ENCODE measurements at regions not wholly inside any gene's neighbourhood (a gene's known extent, or its start where the extent isn't known, plus 50 kb on each side); places are given as distances from the start of the nearest gene placed in this dataset.

DNA sequence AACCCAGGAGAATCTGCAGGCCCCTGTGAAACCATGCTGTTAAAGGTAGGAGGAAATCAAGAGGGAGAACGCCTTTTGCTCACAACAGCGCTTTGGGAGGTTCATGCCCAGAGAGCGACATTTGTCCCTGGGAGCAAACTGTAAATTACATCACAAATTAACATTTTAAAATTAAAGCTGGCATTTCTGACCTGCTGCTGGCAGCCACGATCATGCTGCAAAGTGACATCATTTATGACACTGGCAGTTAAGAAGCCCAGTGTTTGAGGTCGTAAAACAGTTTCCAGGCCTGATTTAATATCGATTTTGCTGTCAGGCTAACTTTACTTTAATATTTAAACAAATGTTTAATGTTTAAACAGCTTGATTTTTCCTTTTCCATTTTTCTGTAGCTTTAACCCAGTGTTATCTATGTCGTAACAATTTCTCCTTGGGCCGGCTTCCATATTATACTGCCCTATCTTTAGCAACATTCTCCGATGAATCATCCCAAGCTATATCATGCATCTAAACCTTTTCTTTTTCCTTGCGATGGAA is 86.5 kb upstream of the NPVF start:
- no peak for DNase-seq (ENCODE audit: low read depth, low spot score)

DNA sequence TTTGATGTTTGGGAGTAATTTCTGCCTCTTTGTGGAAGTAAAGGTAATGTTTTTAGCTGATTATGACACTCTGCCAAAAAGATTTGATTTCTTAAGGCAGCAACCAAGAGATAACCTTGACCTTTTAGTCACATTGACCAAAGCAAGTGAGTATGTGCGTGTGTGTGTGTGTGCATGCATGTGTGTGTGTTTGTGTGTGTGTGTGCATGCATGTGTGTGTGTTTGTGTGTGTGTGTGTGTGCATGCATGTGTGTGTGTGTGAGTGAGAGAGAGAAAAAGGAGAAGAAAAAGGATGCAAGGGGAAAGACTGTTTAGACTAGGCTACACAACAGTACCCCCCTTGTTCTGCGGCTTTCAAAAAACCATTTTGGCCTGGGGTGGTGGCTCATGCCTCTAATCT is 88.1 kb upstream of the NPVF start:
- no peak for DNase-seq (ENCODE audit: low read depth, low spot score)

DNA sequence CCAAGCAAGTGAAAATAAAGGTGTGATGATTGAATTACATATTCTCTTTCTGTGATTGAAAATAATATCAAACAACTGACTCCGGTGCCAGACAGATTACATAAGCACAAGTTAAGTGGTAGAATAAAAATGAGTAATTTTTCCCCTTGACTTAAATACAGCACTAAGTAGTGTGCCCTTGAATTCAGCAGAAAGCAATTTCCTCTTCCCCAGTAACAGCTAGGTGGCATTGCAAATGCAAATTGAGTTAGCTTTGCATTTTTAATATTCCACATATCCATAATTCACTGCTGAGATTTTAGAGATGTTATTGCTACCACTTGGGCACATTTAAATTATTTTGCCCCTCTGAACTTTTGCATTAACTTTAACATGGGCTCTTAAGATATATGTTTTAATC is 89.8 kb upstream of the NPVF start:
- no peak for DNase-seq (ENCODE audit: low read depth, low spot score)

DNA sequence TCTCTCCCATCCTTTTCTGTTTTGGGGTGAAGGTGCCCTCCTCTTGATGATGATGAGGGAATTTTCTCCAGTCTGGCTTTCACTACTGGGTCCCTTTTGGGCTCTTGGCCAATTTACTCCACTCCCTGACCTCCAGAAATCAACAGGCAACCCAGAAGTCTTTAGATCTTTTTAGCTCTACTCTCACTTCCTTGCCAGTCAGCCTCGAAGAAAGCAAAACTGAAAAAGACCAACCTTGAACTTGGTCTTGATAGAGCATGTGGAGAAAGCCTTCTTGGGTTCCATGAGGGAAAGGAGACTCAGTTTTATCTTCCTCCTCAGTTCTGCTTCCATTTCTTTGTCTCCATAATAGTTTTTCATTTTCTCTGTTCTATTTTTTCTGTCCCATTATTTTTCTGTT is 91.4 kb upstream of the NPVF start:
- no peak for DNase-seq (ENCODE audit: low read depth, low spot score)

DNA sequence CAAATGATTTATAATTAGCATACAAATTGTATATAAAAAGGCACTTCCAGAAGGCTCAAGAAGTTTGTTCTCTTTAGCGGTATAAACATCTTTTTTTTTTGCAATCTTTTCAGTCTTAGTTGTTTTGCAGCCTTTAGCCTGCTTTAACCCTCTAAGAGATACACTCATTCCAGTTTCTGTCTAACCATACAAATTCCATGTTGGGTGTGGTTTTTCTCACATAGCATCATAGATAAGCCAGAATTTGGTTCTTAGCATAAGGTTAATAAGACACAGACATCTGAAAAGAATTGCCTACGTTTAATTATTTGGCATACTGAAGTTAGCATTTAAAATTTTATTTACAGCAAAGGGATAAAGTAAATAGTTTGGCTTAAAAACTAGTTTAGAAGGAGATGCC is 92.5 kb upstream of the NPVF start:
- no peak for DNase-seq (ENCODE audit: low read depth, low spot score)

DNA sequence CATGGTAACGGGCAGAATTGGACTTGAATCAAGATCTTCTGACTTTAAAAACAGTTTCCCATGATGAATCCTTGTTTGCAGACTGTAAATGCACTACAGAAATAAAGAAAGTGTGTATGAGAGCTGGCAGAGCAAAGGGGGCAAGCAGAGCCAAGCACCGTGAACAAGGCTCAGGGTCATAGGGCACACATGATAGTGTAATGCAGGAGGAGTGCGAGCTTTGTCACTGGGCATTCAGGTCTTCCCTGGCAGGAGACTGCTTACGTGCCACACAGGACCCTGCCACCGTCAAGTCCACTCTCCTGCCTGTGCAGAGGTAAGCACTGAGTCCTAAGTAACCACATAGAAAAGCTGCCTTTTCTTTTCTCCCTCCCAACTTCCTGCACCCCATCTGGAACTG is 93.1 kb upstream of the NPVF start:
- no peak for DNase-seq (ENCODE audit: low read depth, low spot score)

DNA sequence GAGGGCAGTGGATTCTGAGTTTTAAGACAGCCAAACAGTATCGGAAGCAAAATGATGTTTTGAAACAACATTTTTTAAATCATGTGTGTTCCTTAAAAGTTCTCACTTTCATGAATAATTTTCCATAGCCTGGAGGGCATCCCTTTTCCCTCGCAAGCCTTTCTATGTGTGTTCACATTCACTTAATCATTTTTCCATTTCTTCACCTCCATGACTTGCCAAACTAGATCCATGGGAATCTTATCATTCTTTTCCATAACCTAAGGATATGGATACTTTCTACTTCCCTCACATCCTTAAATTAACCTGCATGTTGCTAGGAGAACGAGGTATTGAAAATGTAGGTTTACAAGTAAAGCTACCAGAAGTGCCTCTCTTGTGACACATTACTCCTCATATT is 94.2 kb upstream of the NPVF start:
- no peak for DNase-seq (ENCODE audit: low read depth, low spot score)

DNA sequence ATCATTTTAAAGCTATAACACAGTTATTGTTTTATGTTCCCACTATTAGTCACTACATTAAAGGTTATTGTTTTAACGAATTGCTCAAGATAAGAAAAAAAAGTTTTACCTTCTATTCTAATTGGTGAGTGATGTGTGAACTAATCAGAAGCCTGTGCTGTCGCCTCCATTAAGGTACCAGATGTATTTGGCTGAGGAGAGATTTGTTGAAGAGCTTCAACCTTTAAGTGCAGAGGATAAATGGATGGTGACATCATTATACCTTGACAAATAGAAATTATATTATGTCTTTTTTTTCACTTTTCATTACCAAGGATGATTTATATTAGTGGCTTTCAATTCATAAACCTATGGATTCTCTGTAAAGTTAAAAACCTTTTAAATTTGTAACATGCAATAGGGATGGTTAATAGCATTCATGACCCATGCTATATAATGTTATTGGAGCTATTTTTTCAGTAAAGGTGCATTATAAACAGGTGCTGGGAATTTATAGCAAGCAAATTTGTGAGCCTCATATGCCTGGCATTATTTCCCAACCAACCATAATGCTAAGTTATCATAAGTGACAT is 97.0 kb upstream of the NPVF start:
- no peak for DNase-seq (ENCODE audit: low read depth, low spot score)

DNA sequence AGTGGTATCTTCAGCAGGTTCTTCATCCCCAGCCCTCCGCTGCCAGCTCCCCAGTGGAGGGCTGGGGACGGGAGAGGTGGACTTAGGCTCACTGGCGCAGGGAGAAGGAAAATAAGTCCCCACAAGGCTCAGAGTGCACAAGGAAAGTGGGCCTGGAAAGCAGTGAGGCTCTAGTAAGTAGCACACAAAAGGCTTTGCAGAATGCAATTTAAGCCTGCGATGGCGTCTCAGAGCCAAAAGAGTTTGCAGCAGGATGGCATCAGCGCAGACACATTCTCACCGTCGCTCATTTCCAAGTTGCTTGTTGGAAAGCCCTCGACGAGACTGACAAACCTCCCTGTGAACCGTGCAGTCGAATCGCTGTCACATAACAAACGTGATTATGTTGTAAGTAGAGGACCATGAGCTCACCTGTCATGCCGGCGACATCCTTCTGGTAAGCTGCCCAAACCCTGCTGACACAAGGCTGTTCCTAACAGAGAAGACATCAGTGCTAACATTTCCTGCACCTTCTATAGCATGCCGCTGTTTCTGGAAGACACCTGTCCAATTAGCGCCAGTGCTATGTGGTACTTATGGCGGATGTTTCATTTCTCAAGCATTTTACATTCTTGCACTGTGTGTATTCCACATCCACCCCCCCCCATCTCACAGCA is 98.3 kb upstream of the NPVF start:
- no peak for DNase-seq (ENCODE audit: low read depth, low spot score)

DNA sequence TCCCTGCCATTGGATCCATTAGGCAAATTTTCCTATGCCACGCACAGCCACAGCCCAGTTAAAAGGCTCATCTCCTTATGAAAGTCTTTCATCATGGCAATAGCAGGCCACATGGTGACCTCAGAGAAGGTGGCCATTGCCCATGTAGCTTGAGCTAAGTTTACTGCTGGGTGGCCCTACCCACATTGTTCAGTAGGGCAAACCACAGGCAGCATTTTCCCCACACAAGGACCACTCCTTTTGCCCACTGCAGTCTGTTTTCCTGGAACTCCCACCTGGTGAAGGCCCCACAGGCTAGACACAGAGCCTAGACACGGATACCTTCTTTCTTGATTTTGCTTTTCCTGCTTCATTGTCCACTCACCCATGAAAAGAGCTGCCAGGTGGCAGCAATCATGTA is 101.5 kb upstream of the NPVF start:
- no peak for DNase-seq (ENCODE audit: low read depth, low spot score)

DNA sequence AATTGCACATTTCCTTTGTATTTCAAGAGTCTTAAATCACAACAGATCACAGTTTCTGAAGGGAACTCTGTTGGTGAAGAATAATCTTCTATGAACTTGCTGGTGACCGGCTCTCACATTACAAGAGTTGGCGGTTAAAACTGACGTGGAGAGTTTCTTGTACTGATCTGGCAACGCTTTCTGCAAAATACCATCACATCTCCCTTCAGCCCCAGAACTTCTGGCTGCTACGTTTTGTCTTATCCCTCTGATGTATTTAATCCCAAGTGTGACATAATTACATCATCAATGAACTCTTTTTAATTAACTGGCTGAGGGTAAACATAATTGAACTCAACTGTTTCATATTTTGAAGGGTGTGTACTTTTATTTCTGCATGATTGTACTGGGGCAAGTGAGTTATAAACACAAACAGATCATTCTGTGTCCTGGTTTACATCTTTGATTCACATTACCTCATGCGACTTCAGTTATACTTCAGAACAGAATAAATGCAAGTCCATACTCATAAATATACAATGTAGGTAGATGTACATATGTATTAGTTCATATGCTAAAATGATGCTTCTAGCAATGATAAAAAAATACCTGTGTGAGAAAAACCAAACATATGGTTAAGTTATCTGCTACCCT is 105.1 kb upstream of the NPVF start:
- DNase-seq (ENCODE audit: low read depth, low spot score), result no peak

DNA sequence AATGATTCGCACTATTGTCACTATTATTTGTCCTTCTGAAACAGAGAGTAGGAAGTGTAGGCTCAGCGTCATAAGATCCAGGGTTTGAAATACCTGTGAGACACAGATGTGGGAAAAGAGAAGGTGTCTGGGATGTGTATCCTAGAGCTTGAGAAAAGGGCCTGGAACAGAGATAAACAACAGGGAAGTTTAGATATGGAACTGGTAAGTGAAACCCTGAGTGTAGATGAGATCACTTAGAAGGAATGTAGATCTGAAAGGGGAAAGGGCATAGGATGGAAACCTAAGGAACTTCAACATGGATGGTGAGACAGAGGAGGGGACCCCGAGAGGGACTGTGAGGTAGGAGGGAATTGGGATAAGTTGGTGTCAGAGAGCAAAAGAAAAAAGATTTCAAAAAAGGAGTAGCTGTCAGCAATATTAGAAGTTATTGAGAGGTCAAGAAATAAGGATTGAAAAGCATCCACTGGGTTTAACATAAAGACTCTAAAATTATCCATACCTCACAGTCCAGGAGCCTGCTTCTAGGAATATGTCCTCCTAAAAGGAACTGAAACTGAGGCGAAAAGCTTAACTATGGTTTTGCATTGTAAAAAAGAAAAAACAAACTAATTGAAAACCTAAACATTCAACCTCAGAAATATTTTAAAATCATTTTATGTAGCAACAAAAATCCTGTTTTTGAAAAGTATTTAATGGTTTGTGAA is 119.2 kb upstream of the NPVF start:
- no peak for DNase-seq (ENCODE audit: low read depth, low spot score)

DNA sequence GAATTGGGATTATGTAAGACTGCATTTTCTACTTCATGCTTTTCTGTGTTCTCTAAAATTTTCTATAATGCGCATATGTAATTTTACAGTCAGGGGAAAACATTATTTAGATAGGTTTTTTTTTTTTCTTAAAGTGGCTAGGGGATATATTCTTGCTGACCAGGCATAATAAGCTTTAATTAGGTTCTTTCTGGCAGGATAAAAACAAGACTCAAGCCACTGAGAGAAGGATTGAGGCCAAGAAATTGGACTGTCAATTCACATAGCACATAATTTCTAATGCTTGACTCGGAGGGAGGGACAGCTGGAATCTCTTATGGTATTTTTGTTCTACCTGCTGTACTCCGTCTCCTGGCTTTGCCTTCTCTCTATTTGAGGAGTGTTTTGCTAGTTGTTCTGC is 119.8 kb upstream of the NPVF start:
- no peak for DNase-seq (ENCODE audit: low read depth, low spot score)

DNA sequence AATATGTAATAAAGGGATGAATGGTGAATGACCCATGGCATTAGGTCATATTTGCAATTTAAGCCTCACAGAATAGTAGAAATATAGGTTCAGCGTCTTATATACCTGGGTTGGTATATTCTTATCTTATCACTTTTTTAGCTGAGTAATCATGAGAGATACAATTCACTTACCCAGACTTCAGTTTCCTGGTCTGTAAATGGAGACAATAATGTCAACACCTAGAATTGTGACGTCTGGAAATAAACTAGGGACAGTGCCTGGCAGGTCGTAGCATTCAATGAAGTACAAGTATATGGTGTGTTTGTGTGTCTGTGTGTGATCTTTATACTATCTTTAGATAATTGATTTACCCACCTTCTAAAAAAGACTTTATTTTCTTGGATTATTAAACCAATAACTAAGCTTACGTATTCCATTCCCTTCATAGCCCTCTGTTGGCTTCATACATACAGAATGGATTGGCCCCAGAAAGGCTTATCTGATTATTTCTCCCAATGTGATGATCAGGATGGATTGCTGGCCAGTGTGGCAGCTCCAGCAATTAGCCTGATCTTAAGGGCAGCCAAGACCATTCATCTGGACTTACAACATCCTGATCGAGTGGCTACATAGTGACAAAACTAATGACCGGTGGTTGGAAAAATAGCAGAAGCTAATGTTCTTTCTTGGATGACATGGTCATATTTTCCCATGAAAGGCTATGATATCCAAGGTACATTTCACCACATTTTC is 121.2 kb upstream of the NPVF start:
- no peak for DNase-seq (ENCODE audit: low read depth, low spot score)

DNA sequence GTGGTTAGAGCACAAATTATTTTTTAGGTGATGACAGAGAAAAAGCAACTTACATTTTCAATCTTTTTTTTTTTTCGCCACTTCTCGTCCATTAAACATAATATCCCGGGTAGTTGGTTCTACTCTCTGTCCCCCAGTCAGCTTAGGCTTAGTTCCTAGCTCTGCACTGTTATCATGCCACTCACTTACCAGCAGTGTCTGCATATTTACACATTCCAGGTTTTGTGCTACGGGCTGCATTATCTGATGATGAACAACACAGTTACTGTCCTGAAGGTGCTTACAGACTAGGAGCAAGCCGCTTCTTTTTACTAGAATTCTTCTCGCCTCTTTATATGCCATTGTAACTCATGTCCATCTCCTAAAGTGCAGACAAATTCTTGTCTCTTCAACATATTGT is 121.8 kb upstream of the NPVF start:
- no peak for DNase-seq (ENCODE audit: low read depth, low spot score)

DNA sequence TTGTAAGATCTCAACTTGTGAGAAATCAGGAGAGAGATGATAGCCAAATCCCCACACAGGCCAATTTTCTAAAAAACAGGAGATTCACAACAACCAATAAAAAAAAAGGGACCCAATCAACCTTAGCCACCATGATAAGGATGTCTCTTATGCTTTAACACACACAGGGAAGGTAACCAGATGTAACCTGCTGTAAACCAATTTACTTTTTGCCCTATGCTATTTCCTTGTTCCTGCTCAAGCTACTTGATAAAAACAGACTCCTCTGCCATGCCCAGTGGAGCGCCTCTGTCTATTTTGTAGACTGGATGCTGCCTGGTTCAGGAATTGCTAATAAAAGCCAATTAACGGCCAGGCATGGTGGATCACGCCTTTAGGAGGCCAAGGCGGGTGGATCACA is 123.5 kb upstream of the NPVF start:
- DNase-seq (ENCODE audit: low read depth, low spot score), result no peak

DNA sequence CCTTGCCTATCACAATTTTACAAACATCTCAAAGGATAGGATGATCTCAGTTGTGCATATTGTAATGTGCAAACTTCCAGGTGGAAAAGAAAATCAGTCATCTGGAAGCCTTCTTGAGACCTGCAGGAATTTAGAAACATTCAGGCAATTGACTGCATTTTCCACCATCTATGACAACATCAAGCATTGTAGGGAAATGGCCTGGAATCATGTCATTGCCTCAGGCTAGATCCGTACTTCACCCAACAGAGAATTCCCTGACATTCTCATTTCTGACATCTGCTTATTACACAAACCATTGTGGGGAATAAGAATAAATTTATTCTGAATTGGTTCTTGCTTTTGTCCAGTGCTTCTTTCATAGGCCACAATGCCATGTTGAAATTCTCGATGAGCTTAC is 124.9 kb upstream of the NPVF start:
- no peak for DNase-seq (ENCODE audit: low read depth, low spot score)

DNA sequence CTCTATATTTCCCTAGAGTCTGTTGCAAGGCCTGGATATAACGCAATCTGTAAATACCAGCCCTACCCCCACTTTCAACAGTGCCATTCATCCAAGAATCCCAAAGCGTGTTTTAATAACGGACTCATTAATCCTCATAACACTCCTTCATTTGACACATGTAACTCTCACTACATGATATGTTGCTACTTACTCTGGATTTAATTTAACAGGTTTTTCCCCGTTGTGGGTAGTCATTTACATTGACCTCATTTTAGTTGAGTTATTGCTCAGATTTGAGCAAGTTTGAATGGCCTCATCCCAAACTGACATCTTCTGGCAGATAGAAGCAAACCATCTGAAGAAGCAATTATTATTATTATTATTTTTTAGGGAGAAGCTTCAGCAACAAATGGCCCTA is 125.4 kb upstream of the NPVF start:
- DNase-seq (ENCODE audit: low read depth, low spot score), result no peak

DNA sequence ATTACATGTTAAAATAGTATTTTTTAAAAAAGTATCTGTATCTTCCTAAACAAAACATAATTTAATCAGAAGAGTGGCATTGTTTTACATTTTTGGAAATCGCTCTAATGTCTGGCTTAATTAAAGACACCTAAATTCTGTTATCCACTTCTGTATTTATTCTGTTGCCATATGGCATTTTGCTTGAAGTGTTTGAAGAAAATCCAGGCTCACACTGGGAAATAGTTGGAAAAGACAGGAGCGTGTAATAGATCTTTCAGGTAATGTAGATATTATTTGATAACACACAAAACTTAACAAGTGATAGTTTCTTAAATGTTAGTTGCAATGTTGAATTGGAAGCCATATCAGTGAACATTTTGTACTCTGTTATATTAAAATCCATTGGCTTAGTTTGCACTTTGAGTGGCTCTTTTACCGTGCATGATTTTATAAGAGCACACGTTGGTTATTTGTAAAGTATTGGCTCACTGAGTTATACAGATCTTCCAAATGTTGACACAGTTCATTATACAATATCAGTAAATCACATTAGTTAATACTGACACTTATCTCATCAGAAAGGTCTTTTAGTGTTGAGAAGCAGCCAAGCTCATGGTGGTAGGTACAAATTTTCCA is 128.4 kb upstream of the NPVF start:
- no peak for DNase-seq (ENCODE audit: low read depth, low spot score)

DNA sequence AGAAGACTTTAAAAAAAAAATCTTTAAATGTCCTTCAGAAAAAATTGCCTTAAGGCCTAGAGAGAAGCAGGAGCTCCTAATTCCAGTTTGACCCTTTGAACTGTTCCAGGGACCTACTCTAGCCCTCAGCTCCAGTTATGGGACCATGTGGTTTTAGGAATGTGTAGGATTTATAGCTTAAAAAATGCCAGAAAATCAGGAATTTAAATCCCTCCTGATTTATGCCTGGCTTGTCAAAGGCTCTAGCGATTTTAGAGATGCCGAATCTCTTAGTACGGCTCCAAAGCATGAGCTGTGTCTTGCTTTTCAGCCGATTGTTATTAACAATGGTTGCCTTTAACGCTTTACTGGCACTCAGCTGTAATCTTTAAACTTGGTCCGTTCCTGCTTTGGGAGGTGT is 130.6 kb upstream of the NPVF start:
- no peak for DNase-seq (ENCODE audit: low read depth, low spot score)

DNA sequence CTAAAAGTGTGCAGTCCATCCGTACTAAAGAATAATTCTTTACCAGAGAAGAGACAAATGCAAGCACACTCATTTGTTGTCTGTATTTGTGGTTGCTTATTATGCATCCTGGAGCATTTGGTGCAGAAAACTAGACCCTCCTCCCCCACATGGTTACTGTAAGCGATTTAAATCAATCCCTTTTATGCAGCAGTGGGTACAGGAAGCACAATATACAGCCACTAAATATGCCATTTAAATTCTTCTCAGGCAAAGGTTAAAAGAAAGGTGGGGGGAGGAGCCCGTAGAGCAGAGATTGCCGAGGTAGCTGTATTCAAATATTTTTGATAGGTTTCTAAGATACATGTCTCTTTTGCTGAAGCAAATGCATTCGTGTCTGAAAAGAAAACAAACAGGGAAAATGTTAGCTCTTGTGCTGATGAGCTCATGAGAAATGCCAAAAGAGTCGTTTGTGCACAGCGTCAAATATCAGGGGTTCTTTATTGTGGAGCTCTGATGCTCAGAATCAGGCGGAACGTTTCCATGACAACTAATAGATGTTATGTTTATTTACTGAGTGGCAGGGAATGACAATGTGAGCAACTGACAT is 131.3 kb upstream of the NPVF start:
- no peak for DNase-seq (ENCODE audit: low read depth, low spot score)

Measured in brain pericyte (primary cell).